GM23248 (cell line): ENCODE measurements at regions not wholly inside any gene's neighbourhood (a gene's known extent, or its start where the extent isn't known, plus 50 kb on each side); places are given as distances from the start of the nearest gene placed in this dataset.

Source experiments
- DNase-seq: peaks from one replicate; pipeline ENCODE4 v3.0.0-alpha.2; 2015
- H2AFZ ChIP-seq: fragments of 200-600 bp; sonication (generic); 2 replicates; pipeline ENCODE4 v1.6.1; 2016; ENCODE audit warnings: antibody characterized with exemption
- H3F3A ChIP-seq: fragments of 200-600 bp; sonication (generic); 2 replicates; pipeline ENCODE4 v1.6.1; 2016; ENCODE audit warnings: mild to moderate bottlenecking, antibody characterized with exemption, mixed run types; ENCODE audit not compliant: insufficient read depth
- H3K27ac ChIP-seq: fragments of 200-600 bp; sonication (generic); 2 replicates; pipeline ENCODE4 v1.5.1; 2016; ENCODE audit warnings: mild to moderate bottlenecking
- H3K27me3 ChIP-seq: fragments of 200-600 bp; sonication (generic); replicated peaks from 2 replicates; pipeline ENCODE4 v1.6.1; 2016; ENCODE audit warnings: mild to moderate bottlenecking; ENCODE audit not compliant: insufficient read depth
- H3K36me3 ChIP-seq: fragments of 200-600 bp; sonication (generic); 2 replicates; pipeline ENCODE4 v1.6.1; 2016; ENCODE audit warnings: low read depth, mild to moderate bottlenecking
- H3K4me1 ChIP-seq: fragments of 200-600 bp; sonication (generic); 2 replicates; pipeline ENCODE4 v1.6.1; 2016; ENCODE audit warnings: mild to moderate bottlenecking; ENCODE audit not compliant: insufficient read depth
- H3K4me2 ChIP-seq: fragments of 200-600 bp; sonication (generic); one replicate; pipeline ENCODE4 v1.6.1; 2016; ENCODE audit warnings: mild to moderate bottlenecking; ENCODE audit not compliant: unreplicated experiment
- H3K4me3 ChIP-seq: fragments of 200-600 bp; sonication (generic); 2 replicates; pipeline ENCODE4 v1.5.1; 2016; ENCODE audit warnings: mild to moderate bottlenecking
- H3K79me2 ChIP-seq: fragments of 200-600 bp; sonication (generic); 2 replicates; pipeline ENCODE4 v1.6.1; 2016; ENCODE audit warnings: mild to moderate bottlenecking; ENCODE audit not compliant: insufficient read depth
- H3K9ac ChIP-seq: fragments of 200-600 bp; sonication (generic); 2 replicates; pipeline ENCODE4 v1.6.1; 2016; ENCODE audit warnings: mild to moderate bottlenecking
- H3K9me2 ChIP-seq: fragments of 200-600 bp; sonication (generic); 2 replicates; pipeline ENCODE4 v1.6.1; 2016; ENCODE audit warnings: mixed run types, mild to moderate bottlenecking, moderate library complexity; ENCODE audit not compliant: insufficient read depth
- H3K9me3 ChIP-seq: fragments of 200-600 bp; sonication (generic); one replicate; pipeline ENCODE4 v1.6.1; 2017; ENCODE audit warnings: low read depth
- H4K20me1 ChIP-seq: fragments of 200-600 bp; sonication (generic); 2 replicates; pipeline ENCODE4 v1.6.0; 2016; ENCODE audit not compliant: insufficient read depth
- EZH2 ChIP-seq: fragments of 200-600 bp; sonication (generic); IDR thresholded peaks from 2 replicates; pipeline ENCODE4 v1.6.1; 2018; ENCODE audit warnings: antibody characterized with exemption, mild to moderate bottlenecking; ENCODE audit not compliant: insufficient read depth, poor library complexity, severe bottlenecking
- EZH2phosphoT487 ChIP-seq: fragments of 200-600 bp; sonication (generic); IDR thresholded peaks from 2 replicates; pipeline ENCODE4 v1.6.1; 2018; ENCODE audit warnings: antibody characterized with exemption, moderate library complexity, mild to moderate bottlenecking, low read depth; ENCODE audit not compliant: insufficient read depth
- WGBS, 2 experiments: methylation state at CpG; one replicate each; pipeline ENCODE4 v1.1.6; 2015 to 2017; ENCODE audit warnings: low lambda C conversion rate in 2 of 2, low coverage in 1 of 2; ENCODE audit errors: missing lambda C conversion rate in 2 of 2; 5-methylcytosine and 5-hydroxymethylcytosine counted together
- in situ Hi-C: fragments of 300-500 bp; cut with MboI; formaldehyde crosslinking; loops from 2 replicates; pipeline ENCODE4 v1.15.0; 2020

DNA sequence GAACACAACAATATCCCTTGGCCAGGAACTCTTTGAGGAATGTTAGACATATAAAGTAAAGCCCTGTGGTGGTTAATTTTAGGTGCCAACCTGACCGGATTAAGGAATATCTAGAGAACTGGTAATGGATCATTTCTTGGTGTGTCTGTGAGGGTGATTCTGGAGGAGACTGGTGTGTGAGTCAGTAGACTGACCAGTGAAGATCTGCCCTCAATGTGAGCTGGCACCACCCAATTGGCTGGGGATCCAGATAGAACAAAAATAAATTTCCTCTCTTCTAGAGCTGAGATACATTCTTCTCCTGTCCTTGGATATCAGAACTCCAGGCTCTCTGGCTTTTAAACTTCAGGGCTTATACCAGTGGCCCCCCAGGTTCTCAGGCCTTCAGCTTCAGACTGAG lies 56.2 kb upstream of the TNPO1 start:
- Histone ChIP-seq H3K4me1 (no peaks in the 10 kb centered on the region), H3K4me2 (no peak overlapping the region), H3K9ac (no peak overlapping the region), H3K9me3 (peaks cover 3% of the 10 kb centered on the region), H3K36me3 (no peaks in the 10 kb centered on the region), H4K20me1 (no peaks in the 10 kb centered on the region), H3K4me3 (no peak overlapping the region), H2AFZ (peak overlapping the region; percentile 33; the same call in 1 of the 2 replicates), H3K79me2 (no peaks in the 10 kb centered on the region), H3K9me2 (no peaks in the 10 kb centered on the region), H3K27me3 (no peaks in the 10 kb centered on the region), H3F3A (no peaks in the 10 kb centered on the region), H3K27ac (no peak overlapping the region)
- TF ChIP-seq EZH2phosphoT487: no peak
- TF ChIP-seq EZH2: no peak
- peak; percentile 62 for DNase-seq
- in situ Hi-C loops: no loop called here
- WGBS, 2 experiments: 93 to 96% methylated on average over 1 of the region's 1 CpG

DNA sequence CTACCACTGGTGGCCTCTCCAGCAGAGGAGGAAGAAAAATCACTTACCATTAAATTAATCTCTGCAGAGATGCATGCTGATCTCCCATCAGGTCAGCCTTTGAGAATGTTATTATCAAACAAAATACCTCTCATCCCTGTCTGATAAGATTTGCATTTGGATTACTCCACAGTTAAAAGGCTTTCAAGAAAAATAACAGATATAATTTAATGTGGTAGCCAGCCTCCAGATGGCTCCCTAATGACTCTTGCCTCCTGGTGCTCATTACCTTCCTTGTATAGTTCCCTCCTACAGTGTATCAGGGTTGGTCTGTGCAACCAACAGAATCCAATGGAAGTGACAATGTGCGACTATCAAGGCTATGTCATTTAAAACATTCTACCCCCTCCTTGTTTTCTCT lies 63.6 kb upstream of the TNPO1 start:
- 81 to 86% methylated on average over 1 of the region's 1 CpG for WGBS, 2 experiments
- no peaks in the 10 kb centered on the region for H3K4me1 ChIP-seq
- in situ Hi-C loops: no loop called here
- no peaks in the 10 kb centered on the region for H4K20me1 ChIP-seq
- DNase-seq: no peak
- no peak overlapping the region for H3K9ac ChIP-seq
- H3K27me3 ChIP-seq: no peaks in the 10 kb centered on the region
- H3K27ac ChIP-seq: no peak overlapping the region
- no peak overlapping the region for H3K4me2 ChIP-seq
- no peaks in the 10 kb centered on the region for H3K79me2 ChIP-seq
- no peaks in the 10 kb centered on the region for H3K36me3 ChIP-seq
- no peak overlapping the region for H2AFZ ChIP-seq
- no peak overlapping the region for H3K4me3 ChIP-seq
- H3K9me3 ChIP-seq: peaks cover 3% of the 10 kb centered on the region
- peaks cover 3% of the 10 kb centered on the region; the same call in 1 of the 2 replicates for H3K9me2 ChIP-seq
- H3F3A ChIP-seq: no peaks in the 10 kb centered on the region
- TF ChIP-seq EZH2phosphoT487 (no peak), EZH2 (no peak)

DNA sequence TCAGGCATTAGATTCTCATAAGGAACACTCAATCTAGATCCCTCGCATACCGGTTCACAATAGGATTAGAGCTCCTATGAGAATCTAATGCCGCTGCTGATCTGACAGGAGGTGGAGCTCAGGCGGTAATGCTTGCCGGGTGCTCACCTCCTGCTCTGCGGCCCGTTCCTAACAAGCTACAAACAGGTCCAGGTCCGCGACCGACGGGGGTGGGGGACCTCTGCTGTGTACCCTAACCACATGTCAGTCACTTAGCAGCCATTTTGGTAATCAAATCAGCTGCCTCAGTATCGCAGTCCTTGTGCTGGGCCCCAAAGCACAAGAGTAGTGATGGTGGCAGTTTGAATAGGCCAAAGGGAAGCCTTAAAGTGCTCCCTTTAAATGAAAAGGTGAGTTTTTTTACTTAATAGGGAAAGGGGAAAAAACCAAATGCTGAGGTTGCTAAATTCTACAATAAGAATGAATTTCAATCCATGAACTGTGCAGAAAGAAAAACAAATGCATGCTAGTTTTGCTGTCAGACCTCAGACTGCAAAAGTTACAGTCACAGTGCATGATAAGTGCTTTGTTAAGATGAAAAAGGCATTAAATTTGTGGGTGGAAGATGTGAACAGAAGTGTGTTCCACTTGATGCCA lies 67.0 kb upstream of the TNPO1 start:
- no peak for TF ChIP-seq EZH2
- no peak for TF ChIP-seq EZH2phosphoT487
- H4K20me1 ChIP-seq: no peaks in the 10 kb centered on the region
- no peaks in the 10 kb centered on the region for H3K27me3 ChIP-seq
- H3K9ac ChIP-seq: no peak overlapping the region
- peaks cover 3% of the 10 kb centered on the region; the same call in 1 of the 2 replicates for H3K9me2 ChIP-seq
- no peaks in the 10 kb centered on the region for H3K79me2 ChIP-seq
- 71 to 78% methylated on average over 12 of the region's 12 CpGs for WGBS, 2 experiments
- no peaks in the 10 kb centered on the region for H3F3A ChIP-seq
- H2AFZ ChIP-seq: no peak overlapping the region
- H3K4me1 ChIP-seq: no peaks in the 10 kb centered on the region
- no peak overlapping the region for H3K27ac ChIP-seq
- no peaks in the 10 kb centered on the region for H3K36me3 ChIP-seq
- no peak overlapping the region for H3K4me2 ChIP-seq
- in situ Hi-C loops: no loop called here
- no peak overlapping the region for H3K4me3 ChIP-seq
- DNase-seq: no peak
- no peaks in the 10 kb centered on the region for H3K9me3 ChIP-seq

DNA sequence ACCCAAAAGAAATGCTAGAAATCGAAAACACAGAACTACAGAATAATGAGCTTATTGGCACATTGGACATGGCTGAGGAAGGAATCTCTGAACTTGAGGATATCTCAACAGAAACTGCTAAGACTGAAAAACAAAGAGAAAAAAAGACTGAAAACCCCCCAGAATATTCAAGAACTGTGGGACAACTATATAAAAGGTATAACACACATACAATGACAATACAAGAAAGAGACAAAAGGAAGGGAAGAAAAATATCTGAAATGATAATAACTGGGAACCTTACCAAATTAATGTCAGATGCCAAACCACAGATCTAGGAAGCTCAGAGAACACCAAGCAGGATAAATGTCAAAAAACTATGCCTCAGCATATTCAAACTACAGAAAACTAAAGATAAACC lies 68.6 kb upstream of the TNPO1 start:
- no peaks in the 10 kb centered on the region for H3K9me3 ChIP-seq
- no peaks in the 10 kb centered on the region for H3F3A ChIP-seq
- no peaks in the 10 kb centered on the region for H3K36me3 ChIP-seq
- H3K27me3 ChIP-seq: no peaks in the 10 kb centered on the region
- no peak overlapping the region for H3K9ac ChIP-seq
- in situ Hi-C loops: no loop called here
- TF ChIP-seq EZH2phosphoT487 (no peak), EZH2 (no peak)
- DNase-seq: no peak
- H3K4me3 ChIP-seq: no peak overlapping the region
- no peaks in the 10 kb centered on the region for H3K79me2 ChIP-seq
- H2AFZ ChIP-seq: no peak overlapping the region
- H4K20me1 ChIP-seq: no peaks in the 10 kb centered on the region
- no peaks in the 10 kb centered on the region for H3K4me1 ChIP-seq
- no peak overlapping the region for H3K4me2 ChIP-seq
- WGBS, 2 experiments: 23 to 59% methylated on average over 1 of the region's 1 CpG
- H3K9me2 ChIP-seq: peaks cover 3% of the 10 kb centered on the region; the same call in 1 of the 2 replicates
- no peak overlapping the region for H3K27ac ChIP-seq

DNA sequence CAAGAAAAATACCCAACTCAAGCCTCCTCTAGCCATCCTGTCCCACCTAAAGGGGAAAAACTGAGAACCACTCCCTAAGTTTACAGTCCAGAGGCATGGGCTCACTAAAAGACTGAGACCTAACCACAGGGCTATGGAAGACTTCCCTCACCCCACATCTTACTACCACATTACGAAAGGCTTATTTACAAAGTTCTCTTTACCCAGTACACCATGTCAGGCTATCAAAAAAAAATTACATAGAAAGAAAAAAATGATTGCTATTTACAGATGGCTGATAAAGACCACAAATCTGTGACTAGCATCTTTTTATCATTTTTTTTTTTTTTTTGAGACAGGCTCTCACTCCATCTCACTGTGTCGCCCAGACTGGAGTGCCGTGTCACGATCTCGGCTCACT lies 69.7 kb upstream of the TNPO1 start:
- Histone ChIP-seq H3K79me2 (no peaks in the 10 kb centered on the region), H2AFZ (no peak overlapping the region), H3K4me2 (no peak overlapping the region), H3K27ac (no peak overlapping the region), H3K4me1 (no peaks in the 10 kb centered on the region), H3K4me3 (no peak overlapping the region), H3F3A (no peaks in the 10 kb centered on the region), H3K9me2 (peaks cover 3% of the 10 kb centered on the region; the same call in 1 of the 2 replicates), H4K20me1 (no peaks in the 10 kb centered on the region), H3K36me3 (no peaks in the 10 kb centered on the region), H3K9ac (no peak overlapping the region), H3K27me3 (no peaks in the 10 kb centered on the region), H3K9me3 (no peaks in the 10 kb centered on the region)
- no peak for TF ChIP-seq EZH2phosphoT487
- no peak for TF ChIP-seq EZH2
- 90 to 93% methylated on average over 5 of the region's 5 CpGs for WGBS, 2 experiments
- no peak for DNase-seq
- in situ Hi-C loops: no loop called here
